NCI-H1417 (cell line): ENCODE measurements at regions not wholly inside any gene's neighbourhood (a gene's known extent, or its start where the extent isn't known, plus 50 kb on each side); places are given as distances from the start of the nearest gene placed in this dataset.

Experiments used
- DNase-seq, 3 experiments: peaks; one replicate each; lab custom pipeline; 2025; lab: John Stamatoyannopoulos, UW

DNA sequence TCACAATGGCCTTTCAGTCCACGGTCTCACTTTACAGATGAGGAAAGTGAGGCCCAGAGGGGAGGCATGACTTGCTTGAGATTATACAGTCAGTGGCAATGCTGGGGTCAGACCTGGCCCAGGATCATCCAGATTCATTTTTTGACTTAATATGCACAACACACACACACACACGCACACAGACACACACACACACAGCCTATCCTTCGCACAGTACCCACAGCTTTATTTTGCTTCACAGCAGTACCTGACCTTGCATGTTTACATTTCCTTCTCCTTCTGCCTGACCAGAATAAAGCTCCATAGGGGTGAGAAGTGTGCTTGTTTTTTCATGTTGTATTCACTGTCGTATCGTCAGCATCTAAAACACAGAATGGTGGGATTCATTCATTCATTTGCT, 79.8 kb downstream of the VEGFA start:
- DNase-seq: peak in 1 of 3 experiments; percentile 27

DNA sequence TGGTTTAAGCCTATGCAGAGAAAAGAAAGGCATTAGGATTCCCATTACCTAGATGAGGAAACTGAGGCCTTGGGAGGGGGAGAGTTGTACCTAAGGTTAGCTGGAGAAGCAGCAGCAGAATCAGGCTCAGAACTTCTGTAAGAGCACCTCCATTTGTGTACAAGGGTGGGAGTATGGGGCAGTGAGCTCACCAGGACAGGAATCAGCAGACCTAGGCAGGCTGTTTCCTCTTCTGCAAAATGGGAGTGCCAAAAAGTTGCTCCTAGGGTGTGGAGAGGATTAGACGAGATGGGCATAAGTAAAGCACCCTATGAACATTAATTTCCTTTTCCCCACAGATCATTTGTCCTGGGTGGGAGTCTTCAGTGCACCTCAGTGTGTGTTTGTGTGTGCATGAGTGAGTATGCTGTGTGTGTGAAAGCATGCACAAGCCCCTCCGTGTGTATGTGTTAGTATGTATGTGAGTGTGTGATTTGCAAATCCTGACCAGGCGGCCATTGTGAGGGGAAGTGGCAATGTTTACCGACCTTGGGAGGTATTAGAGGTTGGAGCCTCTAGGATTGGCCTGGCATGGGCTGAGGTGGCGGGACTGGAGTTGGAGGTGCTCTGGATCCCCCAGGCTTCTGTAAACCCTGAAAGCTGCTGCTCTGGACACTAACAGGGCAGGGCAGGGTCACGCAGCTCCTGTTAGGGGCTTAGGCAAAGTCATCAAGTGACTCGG, 78.8 kb downstream of the VEGFA start:
- DNase-seq: no peak

DNA sequence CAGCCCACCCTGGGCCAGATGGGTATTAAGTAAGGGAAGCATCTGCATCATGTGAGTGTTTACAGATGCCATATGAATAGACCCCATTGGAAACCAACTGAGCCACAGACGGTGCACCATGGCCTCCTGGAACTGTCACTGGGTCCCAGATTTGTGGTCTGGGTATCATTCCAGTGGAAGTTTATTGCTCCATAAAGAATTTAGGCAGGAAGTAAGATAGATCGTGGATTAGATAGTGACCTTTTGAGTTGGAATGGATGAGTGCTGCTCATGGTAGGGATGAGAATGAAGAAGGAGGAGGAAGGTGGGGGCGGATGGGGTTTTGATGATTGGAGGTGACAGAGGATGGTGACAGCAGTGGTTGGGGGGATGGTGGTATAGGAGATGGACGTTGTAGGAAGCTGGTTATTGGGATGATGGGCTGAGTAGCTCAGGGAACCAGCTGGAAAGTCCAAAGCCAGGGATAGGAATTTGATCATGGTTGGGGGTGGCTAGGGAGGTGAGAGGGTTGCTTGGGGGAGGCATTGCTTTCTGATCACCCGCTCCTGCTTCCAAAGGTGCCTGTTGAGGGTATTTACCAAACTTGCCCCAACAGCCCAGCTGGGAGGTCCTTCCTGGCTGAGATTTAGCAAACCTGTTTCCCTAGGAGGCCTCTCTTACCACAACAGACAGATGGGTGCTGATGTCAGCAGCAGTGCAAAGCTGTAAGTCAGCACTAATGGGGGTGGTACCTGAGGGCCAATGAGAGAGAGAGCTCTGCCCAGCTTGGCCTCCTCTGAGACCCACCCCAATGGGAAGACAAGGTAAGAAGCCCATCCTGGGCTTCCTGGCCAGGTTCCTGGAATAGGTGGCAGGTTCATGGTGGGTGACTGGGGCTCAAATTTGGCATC, 78.0 kb downstream of the VEGFA start:
- DNase-seq: no peak

DNA sequence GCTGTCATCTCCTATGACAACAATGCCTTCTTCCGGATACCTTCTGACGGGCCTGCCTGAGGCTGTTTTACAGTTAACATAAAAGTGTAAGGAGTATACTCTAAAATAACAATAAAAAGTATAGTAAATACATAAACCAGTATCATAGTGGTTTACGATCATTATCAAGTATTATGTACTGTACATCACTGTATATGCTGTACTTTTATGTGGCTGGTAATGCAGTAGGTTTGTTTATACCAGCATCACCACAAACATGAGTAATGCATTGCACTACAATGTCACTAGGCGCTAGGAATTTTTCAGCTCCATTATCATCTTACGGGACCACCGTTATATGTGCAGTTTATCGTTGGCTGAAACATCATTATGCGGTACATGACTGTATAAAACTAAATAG, 76.5 kb downstream of the VEGFA start:
- DNase-seq: no peak

DNA sequence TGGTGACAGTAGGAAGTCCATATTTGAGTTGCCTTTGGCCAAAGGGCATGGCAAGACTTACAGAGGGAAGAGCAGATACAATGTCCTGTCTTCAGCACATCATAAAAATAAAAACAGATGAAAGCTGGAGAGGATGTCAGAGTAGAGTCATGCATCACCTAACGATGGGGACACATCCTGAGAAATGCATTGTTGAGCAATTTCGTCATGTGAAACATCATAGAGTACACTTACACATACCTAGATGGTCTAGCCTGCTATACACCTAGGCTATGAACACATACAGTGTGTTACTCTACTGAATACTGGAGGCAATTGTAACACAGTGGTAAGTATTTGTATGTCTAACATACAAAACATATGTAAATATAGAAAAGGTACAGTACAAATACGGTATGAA, 75.6 kb downstream of the VEGFA start:
- no peak for DNase-seq

DNA sequence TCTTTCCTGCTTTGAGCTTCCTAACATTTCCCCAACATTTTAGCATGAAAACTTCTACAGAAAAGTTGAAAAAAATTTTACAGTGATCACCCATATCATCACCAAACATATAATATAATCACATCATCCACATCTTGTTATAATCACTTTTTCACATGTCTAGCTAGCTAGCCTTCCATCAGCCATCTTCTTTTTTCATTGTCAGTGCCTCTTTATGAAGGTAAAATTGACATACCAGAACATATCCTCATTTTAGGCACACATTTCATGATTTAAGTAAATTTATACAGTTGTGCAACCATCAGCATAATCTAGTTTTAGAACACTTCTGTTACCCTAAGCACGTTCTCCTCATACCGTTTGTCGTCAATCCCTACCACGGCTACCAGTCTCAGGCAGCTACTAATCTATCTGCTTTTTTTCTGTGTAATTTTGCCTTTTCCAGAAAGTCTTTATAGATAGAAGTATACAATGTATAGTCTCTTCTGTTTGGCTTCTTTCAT, 73.7 kb downstream of the VEGFA start:
- DNase-seq: no peak

DNA sequence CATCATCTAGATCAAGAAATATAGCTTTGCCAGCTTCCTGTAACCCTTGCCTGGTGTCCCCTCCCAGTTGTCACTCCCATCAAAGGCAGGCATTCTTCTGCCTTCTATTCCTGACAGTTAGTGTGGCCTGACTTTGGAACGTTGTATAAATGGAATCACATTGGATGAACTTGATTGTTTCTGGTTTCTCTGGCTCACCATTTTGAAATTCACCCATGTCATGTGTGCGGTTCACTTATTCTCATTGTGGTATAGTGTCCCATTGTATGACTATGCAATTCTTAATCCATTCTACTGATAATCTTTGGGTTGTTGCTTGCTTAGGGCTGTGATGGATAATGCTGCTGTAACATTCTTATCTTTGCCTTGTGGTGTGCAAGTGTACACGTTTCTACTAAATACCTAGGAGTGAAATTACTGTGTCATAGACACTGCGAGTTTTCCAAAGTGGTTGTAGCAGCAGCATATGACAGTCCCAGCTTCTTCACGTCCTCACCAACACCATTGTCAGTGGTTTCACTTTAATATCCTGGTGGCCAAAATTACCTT, 73.2 kb downstream of the VEGFA start:
- no peak for DNase-seq

DNA sequence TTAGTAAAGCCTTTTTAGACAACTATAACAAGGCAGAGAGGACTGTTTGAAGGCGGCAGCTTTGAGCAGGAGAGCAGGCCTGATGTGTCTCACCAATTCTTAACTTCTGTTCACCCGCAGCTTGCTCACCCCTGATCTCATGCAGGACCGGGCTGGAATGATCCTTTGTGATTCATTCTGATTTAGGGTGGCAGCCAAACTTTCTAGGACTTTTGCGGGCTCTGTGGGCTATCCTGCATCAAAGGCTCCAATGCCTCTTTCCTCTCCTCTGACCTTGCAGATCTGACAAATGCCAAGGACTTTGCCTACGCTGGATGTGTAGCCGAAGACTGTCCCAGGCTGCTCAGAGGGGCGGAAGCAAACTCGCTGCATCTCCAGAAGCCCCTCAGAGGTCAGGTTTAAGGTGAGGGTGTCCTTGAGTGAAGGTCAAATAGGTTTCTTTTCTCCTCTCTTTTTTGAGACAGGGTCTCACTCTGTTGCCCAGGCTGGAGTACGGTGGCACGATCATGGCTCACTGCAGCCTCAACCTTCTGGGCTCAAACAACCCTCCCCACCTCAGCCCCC, 72.3 kb downstream of the VEGFA start:
- no peak for DNase-seq

DNA sequence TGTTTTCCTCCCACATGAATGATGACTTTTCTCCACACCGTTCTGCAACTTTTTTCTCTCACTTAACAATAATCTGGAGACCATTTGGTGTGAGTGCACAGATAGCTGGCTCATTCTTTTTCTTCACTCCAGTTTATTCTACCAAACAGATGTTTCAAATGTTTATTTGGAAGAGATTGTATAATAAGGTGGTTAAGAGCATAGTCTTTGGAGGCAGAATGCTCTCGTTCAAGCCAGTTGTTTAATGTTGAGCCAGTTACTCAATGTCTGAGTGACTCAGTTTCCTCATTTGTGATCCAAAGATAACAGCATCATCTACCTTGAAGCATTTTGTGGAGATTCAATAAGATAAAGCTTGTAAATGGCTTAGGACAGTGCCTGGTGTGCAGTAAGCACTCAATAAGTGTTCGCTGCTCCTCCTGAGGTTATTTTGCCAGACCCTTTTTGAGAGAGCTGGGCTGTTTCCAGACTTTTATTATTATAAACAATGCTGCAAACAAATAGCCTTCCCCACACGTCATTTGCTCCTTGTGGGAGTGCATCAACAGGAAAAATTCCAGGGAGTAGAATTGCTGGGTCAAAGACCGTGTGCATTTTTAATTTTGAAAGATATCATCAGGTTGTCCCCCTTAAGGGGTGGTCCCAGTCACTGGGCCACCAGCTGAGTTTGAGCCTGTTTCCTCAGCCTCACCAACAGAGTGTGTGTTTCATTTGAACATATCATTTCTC, 70.6 kb downstream of the VEGFA start:
- DNase-seq: no peak

DNA sequence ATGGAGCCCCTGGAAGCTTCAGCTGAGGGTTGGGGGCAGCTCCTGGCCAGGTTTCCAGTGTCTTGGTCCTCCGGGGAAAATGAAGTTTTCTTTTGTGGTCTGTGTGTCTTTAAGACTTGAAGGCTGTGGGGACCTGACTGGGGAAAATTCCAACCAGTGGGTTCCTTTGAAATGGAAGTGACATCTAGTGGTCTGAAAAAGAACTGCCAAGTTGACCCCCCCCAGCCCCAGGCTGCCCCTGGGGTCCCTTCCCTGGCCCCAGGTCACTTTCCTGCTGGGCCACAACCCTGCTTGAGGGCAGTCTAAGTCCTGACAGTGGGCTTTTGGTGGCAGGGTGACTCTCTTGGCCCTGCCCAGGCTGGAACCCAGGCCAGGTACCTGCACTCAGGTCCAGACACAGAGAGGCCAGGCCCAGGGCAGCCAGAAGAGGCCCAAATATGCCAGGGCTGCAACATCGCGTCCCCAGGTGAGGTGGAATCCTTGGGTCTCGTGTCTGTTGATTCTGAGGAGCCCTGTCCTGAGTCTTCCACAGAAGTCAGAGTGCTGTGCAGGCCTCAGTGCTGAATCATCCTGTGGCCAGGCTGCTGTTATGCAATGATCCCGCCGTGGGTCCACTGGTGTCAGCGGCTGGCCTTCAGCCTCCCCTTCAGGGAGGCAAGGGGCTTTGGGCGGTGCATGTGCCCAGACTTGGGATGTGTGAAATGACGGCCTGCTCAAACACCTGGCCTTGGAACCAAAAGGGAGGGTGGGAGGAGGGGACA, 68.4 kb downstream of the VEGFA start:
- DNase-seq: peak in 1 of 3 experiments; percentile 25

DNA sequence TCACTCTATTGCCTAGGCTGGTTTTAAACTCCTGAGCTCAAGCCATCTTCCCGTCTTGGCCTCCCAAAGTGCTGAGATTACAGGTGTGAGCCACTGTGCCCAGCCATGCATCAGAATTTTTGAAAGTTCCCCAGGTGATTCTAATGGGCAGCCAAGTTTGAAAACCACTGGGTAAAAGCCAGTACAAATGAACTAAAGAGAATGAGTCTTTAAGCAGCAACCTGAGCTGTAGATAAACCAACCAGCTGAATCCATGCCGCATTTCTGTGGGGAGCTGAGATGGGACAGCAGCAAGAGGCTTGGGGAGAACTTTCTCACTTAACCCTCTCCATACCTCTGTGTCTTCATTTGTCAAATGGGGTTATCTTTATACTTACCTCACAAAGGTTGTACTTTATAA, 67.5 kb downstream of the VEGFA start:
- DNase-seq: no peak

DNA sequence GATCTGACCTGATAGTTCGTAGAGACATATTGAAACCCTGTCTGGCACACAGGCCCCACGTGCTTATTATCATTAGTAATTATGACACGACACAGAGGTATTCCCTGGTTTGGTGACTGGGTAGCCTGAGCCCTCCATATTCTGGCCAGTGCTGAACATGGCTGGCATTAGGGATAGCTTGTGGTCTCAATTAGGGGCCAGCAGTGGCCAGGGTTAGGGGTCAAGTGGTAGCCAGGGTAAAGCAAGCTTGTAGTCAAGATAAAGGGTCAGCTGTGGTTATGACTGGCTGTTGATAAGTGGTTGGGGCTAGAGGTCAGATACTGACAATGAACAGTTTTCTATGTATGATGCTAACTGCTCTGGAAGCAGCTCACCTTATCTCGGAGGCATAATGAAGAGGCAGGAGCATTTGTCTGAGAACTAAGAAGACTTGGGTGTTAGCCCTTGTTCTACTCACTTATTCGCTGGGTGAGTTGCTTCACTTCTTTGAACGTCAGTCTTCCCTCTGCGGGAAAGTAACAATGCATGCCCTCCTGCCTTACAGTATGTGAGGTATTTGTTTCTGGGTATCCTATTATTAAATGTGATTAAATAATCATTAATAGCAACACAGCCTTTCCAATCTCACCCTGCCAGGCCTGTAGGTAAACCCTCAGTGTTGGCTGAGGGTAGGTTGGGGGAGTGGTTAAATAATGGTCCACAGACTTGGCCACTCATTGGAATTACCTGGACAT, 66.7 kb downstream of the VEGFA start:
- DNase-seq: peak in 1 of 3 experiments; percentile 63
